ENCODE measurements at regions not wholly inside any gene's neighbourhood (a gene's known extent, or its start where the extent isn't known, plus 50 kb on each side); places are given as distances from the start of the nearest gene placed in this dataset.

DNA sequence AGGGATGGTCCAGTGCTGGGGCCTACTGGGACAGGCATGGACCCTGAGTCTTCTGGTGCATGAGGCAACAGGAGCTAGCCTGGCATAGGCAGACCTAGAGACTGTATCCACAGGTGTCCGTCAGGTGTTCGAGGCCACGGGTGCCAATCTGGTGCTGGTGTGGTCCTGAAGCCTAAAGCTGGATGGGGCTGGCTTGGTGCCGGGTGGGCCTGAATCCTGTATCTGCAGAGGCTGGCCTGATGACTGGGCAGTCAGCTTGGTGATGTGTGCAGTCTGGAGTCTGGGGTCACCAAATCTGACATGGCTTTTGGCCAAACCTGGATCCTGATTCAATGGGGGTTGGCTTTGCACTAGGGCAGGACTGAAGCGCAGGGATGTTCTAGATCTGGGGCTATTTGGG, 269.8 kb upstream of the GRIA3 start:
- dilution Hi-C loops (cut with MboI; ENCODE audit: extremely low pct_ligation_motif_present, low sequenced_read_pairs): no loop called here
- no peak for TF ChIP-seq EZH2 (IDR thresholded peaks at IDR 0.05; ENCODE audit: low read length)
- TF ChIP-seq CTCF (optimal IDR thresholded peaks at IDR 0.05 in 1 of 3, IDR thresholded peaks at IDR 0.05 in 1 of 3, conservative IDR thresholded peaks at IDR 0.05 in 1 of 3; ENCODE audit: extremely low read depth in 1 of 3, insufficient read depth in 2 of 3, low read length in 3 of 3): no peak
- Histone ChIP-seq H3K4me2 (ENCODE audit: control insufficient read depth, extremely low read depth, insufficient read depth, low read depth, low read length) (no peak overlapping the region), H2AFZ (ENCODE audit: control insufficient read depth, low read length) (no peak overlapping the region), H3K9ac (ENCODE audit: control insufficient read depth, extremely low read depth, insufficient read depth, low read length) (no peak overlapping the region), H4K20me1 (ENCODE audit: control insufficient read depth, extremely low read depth, insufficient read depth, low read length) (no peaks in the 10 kb centered on the region), H3K27ac (ENCODE audit: control insufficient read depth, insufficient read depth, low read length) (no peak overlapping the region), H3K9me1 (ENCODE audit: control insufficient read depth, extremely low read depth, insufficient read depth, low read length) (no peaks in the 10 kb centered on the region), H3K9me3 (ENCODE audit: control insufficient read depth, low read depth, low read length) (peaks cover 2% of the 10 kb centered on the region), H3K4me1 (ENCODE audit: control insufficient read depth, extremely low read depth, insufficient read depth, low read length) (no peaks in the 10 kb centered on the region), H3K4me3 (ENCODE audit: control insufficient read depth in 2 of 3, extremely low read depth in 1 of 3, insufficient read depth in 2 of 3, low read depth in 1 of 3, low read length in 3 of 3) (no peak overlapping the region), H3K27me3 (ENCODE audit: control insufficient read depth, extremely low read depth, insufficient read depth, low read length) (no peaks in the 10 kb centered on the region), H3K36me3 (ENCODE audit: control insufficient read depth in 2 of 2, extremely low read depth in 1 of 2, insufficient read depth in 2 of 2, low read length in 2 of 2) (no peaks in the 10 kb centered on the region), H3K79me2 (ENCODE audit: control insufficient read depth, insufficient read depth, low read length) (no peaks in the 10 kb centered on the region)
- DNase-seq (ENCODE audit: low read depth, low spot score) (no peak), FAIRE-seq (no peak)

GRCh38 chrX:122934131-122934530, 249.9 kb upstream of the GRIA3 start:
- H3K9me1 ChIP-seq (ENCODE audit: control insufficient read depth, extremely low read depth, insufficient read depth, low read length): no peaks in the 10 kb centered on the region
- H3K36me3 ChIP-seq (ENCODE audit: control insufficient read depth in 2 of 2, extremely low read depth in 1 of 2, insufficient read depth in 2 of 2, low read length in 2 of 2): no peaks in the 10 kb centered on the region
- H3K9ac ChIP-seq (ENCODE audit: control insufficient read depth, extremely low read depth, insufficient read depth, low read length): no peak overlapping the region
- TF ChIP-seq EZH2 (IDR thresholded peaks at IDR 0.05; ENCODE audit: low read length): no peak
- FAIRE-seq: no peak
- no peak overlapping the region for H3K27ac ChIP-seq (ENCODE audit: control insufficient read depth, insufficient read depth, low read length)
- dilution Hi-C loops (cut with MboI; ENCODE audit: extremely low pct_ligation_motif_present, low sequenced_read_pairs): no loop called here
- no peak overlapping the region for H3K4me2 ChIP-seq (ENCODE audit: control insufficient read depth, extremely low read depth, insufficient read depth, low read depth, low read length)
- no peak overlapping the region for H2AFZ ChIP-seq (ENCODE audit: control insufficient read depth, low read length)
- no peaks in the 10 kb centered on the region for H3K27me3 ChIP-seq (ENCODE audit: control insufficient read depth, extremely low read depth, insufficient read depth, low read length)
- H3K9me3 ChIP-seq (ENCODE audit: control insufficient read depth, low read depth, low read length): no peaks in the 10 kb centered on the region
- no peak overlapping the region for H3K4me3 ChIP-seq (ENCODE audit: control insufficient read depth in 2 of 3, extremely low read depth in 1 of 3, insufficient read depth in 2 of 3, low read depth in 1 of 3, low read length in 3 of 3)
- no peaks in the 10 kb centered on the region for H4K20me1 ChIP-seq (ENCODE audit: control insufficient read depth, extremely low read depth, insufficient read depth, low read length)
- no peaks in the 10 kb centered on the region for H3K79me2 ChIP-seq (ENCODE audit: control insufficient read depth, insufficient read depth, low read length)
- DNase-seq (ENCODE audit: low read depth, low spot score): no peak
- no peaks in the 10 kb centered on the region for H3K4me1 ChIP-seq (ENCODE audit: control insufficient read depth, extremely low read depth, insufficient read depth, low read length)

GRCh38 chrX:122940199-122940598, 243.9 kb upstream of the GRIA3 start:
- Histone ChIP-seq H4K20me1 (ENCODE audit: control insufficient read depth, extremely low read depth, insufficient read depth, low read length) (no peaks in the 10 kb centered on the region), H3K27me3 (ENCODE audit: control insufficient read depth, extremely low read depth, insufficient read depth, low read length) (no peaks in the 10 kb centered on the region), H2AFZ (ENCODE audit: control insufficient read depth, low read length) (no peak overlapping the region), H3K4me2 (ENCODE audit: control insufficient read depth, extremely low read depth, insufficient read depth, low read depth, low read length) (no peak overlapping the region), H3K9me1 (ENCODE audit: control insufficient read depth, extremely low read depth, insufficient read depth, low read length) (no peaks in the 10 kb centered on the region), H3K27ac (ENCODE audit: control insufficient read depth, insufficient read depth, low read length) (no peak overlapping the region), H3K79me2 (ENCODE audit: control insufficient read depth, insufficient read depth, low read length) (no peaks in the 10 kb centered on the region), H3K4me3 (ENCODE audit: control insufficient read depth in 2 of 3, extremely low read depth in 1 of 3, insufficient read depth in 2 of 3, low read depth in 1 of 3, low read length in 3 of 3) (no peak overlapping the region), H3K4me1 (ENCODE audit: control insufficient read depth, extremely low read depth, insufficient read depth, low read length) (no peaks in the 10 kb centered on the region), H3K36me3 (ENCODE audit: control insufficient read depth in 2 of 2, extremely low read depth in 1 of 2, insufficient read depth in 2 of 2, low read length in 2 of 2) (no peaks in the 10 kb centered on the region), H3K9ac (ENCODE audit: control insufficient read depth, extremely low read depth, insufficient read depth, low read length) (no peak overlapping the region), H3K9me3 (ENCODE audit: control insufficient read depth, low read depth, low read length) (no peaks in the 10 kb centered on the region)
- DNase-seq (ENCODE audit: low read depth, low spot score) (no peak), FAIRE-seq (no peak)
- TF ChIP-seq EZH2 (IDR thresholded peaks at IDR 0.05; ENCODE audit: low read length) (no peak), CTCF (optimal IDR thresholded peaks at IDR 0.05 in 1 of 3, IDR thresholded peaks at IDR 0.05 in 1 of 3, conservative IDR thresholded peaks at IDR 0.05 in 1 of 3; ENCODE audit: extremely low read depth in 1 of 3, insufficient read depth in 2 of 3, low read length in 3 of 3) (no peak)
- dilution Hi-C loops (cut with MboI; ENCODE audit: extremely low pct_ligation_motif_present, low sequenced_read_pairs): no loop called here

Data from keratinocyte (primary cell).